ENCODE measurements at regions not wholly inside any gene's neighbourhood (a gene's known extent, or its start where the extent isn't known, plus 50 kb on each side); places are given as distances from the start of the nearest gene placed in this dataset.

- TF ChIP-seq EZH2 (IDR thresholded peaks at IDR 0.05; ENCODE audit: borderline replicate concordance) (no peak), CTCF (IDR thresholded peaks at IDR 0.05; ENCODE audit: poor library complexity) (no peak)
These were observed 119.4 kb downstream of the C1orf94 start for GRCh38 chr1:34296059-34296458.

Data from hepatocyte (in vitro differentiated cells).